GM23338 (cell line): ENCODE measurements at regions not wholly inside any gene's neighbourhood (a gene's known extent, or its start where the extent isn't known, plus 50 kb on each side); places are given as distances from the start of the nearest gene placed in this dataset.

Experiments used
- ATAC-seq: fragments of 200-7000 bp; cut with Tn5 transposase; 3 replicates; pipeline ENCODE4 v1.9.1; 2020
- DNase-seq: peaks from one replicate; pipeline ENCODE4 v3.0.0-alpha.2; 2015; ENCODE audit warnings: low spot score
- H2AFZ ChIP-seq: fragments of 200-600 bp; sonication (generic); 2 replicates; pipeline ENCODE4 v1.8.0; 2016; ENCODE audit warnings: antibody characterized with exemption, mild to moderate bottlenecking, moderate library complexity
- H3F3A ChIP-seq: fragments of 200-600 bp; sonication (generic); replicated peaks from 2 replicates; pipeline ENCODE4 v1.8.0; 2017; ENCODE audit warnings: antibody characterized with exemption, mixed run types, low read depth
- H3K27ac ChIP-seq: fragments of 200-600 bp; sonication (generic); 2 replicates; pipeline ENCODE4 v1.6.1; 2016; ENCODE audit warnings: low read depth
- H3K27me3 ChIP-seq: fragments of 200-600 bp; sonication (generic); 2 replicates; pipeline ENCODE4 v1.8.0; 2016; ENCODE audit warnings: mild to moderate bottlenecking, mixed run types, moderate library complexity; ENCODE audit not compliant: insufficient read depth
- H3K36me3 ChIP-seq: fragments of 200-600 bp; sonication (generic); 2 replicates; pipeline ENCODE4 v1.8.0; 2016; ENCODE audit warnings: mild to moderate bottlenecking; ENCODE audit not compliant: insufficient read depth
- H3K4me1 ChIP-seq: fragments of 200-600 bp; sonication (generic); 2 replicates; pipeline ENCODE4 v1.8.0; 2016; ENCODE audit warnings: mild to moderate bottlenecking, moderate library complexity; ENCODE audit not compliant: insufficient read depth
- H3K4me2 ChIP-seq: fragments of 200-600 bp; sonication (generic); 2 replicates; pipeline ENCODE4 v1.7.1; 2017; ENCODE audit warnings: mixed run types
- H3K4me3 ChIP-seq: fragments of 200-600 bp; sonication (generic); 2 replicates; pipeline ENCODE4 v1.6.1; 2016; ENCODE audit warnings: mixed run types
- H3K79me2 ChIP-seq: fragments of 200-600 bp; sonication (generic); replicated peaks from 2 replicates; pipeline ENCODE4 v1.8.0; 2017; ENCODE audit warnings: mild to moderate bottlenecking; ENCODE audit not compliant: insufficient read depth
- H3K9me2 ChIP-seq: fragments of 200-600 bp; sonication (generic); 2 replicates; pipeline ENCODE4 v1.8.0; 2017; ENCODE audit not compliant: insufficient read depth
- H4K20me1 ChIP-seq: fragments of 200-600 bp; sonication (generic); replicated peaks from 2 replicates; pipeline ENCODE4 v1.8.0; 2017; ENCODE audit warnings: mild to moderate bottlenecking; ENCODE audit not compliant: insufficient read depth
- H3K27ac Mint-ChIP-seq: 2 replicates; pipeline ENCODE4 v1.8.0; 2020; ENCODE audit warnings: inconsistent platforms, mild to moderate bottlenecking, moderate library complexity, mixed read lengths
- H3K27me3 Mint-ChIP-seq: 3 replicates; pipeline ENCODE4 v1.8.0; 2022; ENCODE audit warnings: low read depth, mild to moderate bottlenecking, moderate library complexity, mixed read lengths, inconsistent platforms; ENCODE audit not compliant: insufficient read depth, poor library complexity
- H3K36me3 Mint-ChIP-seq: 3 replicates; pipeline ENCODE4 v1.8.0; 2021; ENCODE audit warnings: low read depth, mild to moderate bottlenecking, inconsistent platforms, moderate library complexity, mixed read lengths
- H3K4me1 Mint-ChIP-seq: 3 replicates; pipeline ENCODE4 v1.8.0; 2020; ENCODE audit warnings: mild to moderate bottlenecking, inconsistent platforms, mixed read lengths
- H3K4me3 Mint-ChIP-seq: 3 replicates; pipeline ENCODE4 v1.8.0; 2021; ENCODE audit warnings: moderate library complexity, mild to moderate bottlenecking, inconsistent platforms, mixed read lengths
- H3K9me3 Mint-ChIP-seq: 3 replicates; pipeline ENCODE4 v1.8.0; 2020; ENCODE audit warnings: moderate library complexity, mild to moderate bottlenecking, inconsistent platforms, mixed read lengths
- CREB1 ChIP-seq: fragments of 250-450 bp; sonication (Bioruptor Pico); IDR thresholded peaks from 2 replicates; pipeline ENCODE4 v1.5.0; 2020; ENCODE audit warnings: low read depth, mild to moderate bottlenecking, moderate library complexity
- EZH2 ChIP-seq: fragments of 200-600 bp; sonication (generic); IDR thresholded peaks from one replicate; pipeline ENCODE4 v1.8.0; 2017; ENCODE audit warnings: antibody characterized with exemption, mild to moderate bottlenecking, low read depth; ENCODE audit not compliant: unreplicated experiment
- EZH2phosphoT487 ChIP-seq: fragments of 200-600 bp; sonication (generic); IDR thresholded peaks from one replicate; pipeline ENCODE4 v1.8.1; 2018; ENCODE audit warnings: antibody characterized with exemption; ENCODE audit not compliant: unreplicated experiment
- JUNB ChIP-seq: IDR thresholded peaks from one replicate; pipeline ENCODE4 v1.6.1; 2016; ENCODE audit warnings: antibody characterized with exemption; ENCODE audit not compliant: unreplicated experiment
- NANOG ChIP-seq: IDR thresholded peaks from 2 replicates; pipeline ENCODE4 v1.6.1; 2016; ENCODE audit warnings: antibody characterized with exemption, borderline replicate concordance
- POLR2AphosphoS5 ChIP-seq: IDR thresholded peaks from 2 replicates; pipeline ENCODE4 v1.6.1; 2016; ENCODE audit warnings: antibody characterized with exemption, low read depth
- STAT1 ChIP-seq: IDR thresholded peaks from one replicate; pipeline ENCODE4 v1.6.1; 2016; ENCODE audit warnings: antibody characterized with exemption; ENCODE audit not compliant: unreplicated experiment
- ZNF114 ChIP-seq: fragments of 250-450 bp; sonication (Bioruptor Pico); IDR thresholded peaks from 2 replicates; pipeline ENCODE4 v1.5.0; 2020; ENCODE audit warnings: mild to moderate bottlenecking, moderate library complexity
- ZNF331 ChIP-seq: fragments of 250-450 bp; sonication (Bioruptor Pico); IDR thresholded peaks from 2 replicates; pipeline ENCODE4 v1.5.0; 2020; ENCODE audit warnings: low read depth, mild to moderate bottlenecking, moderate library complexity
- ZNF462 ChIP-seq: fragments of 250-450 bp; sonication (Bioruptor Pico); IDR thresholded peaks from 2 replicates; pipeline ENCODE4 v1.5.0; 2020; ENCODE audit warnings: mild to moderate bottlenecking, moderate library complexity
- TF ChIP-seq, protein P1 (sequence below): IDR thresholded peaks from one replicate; pipeline ENCODE4 v1.6.1; 2018; ENCODE audit warnings: antibody characterized with exemption; ENCODE audit not compliant: unreplicated experiment
- TF ChIP-seq, protein P2 (sequence below), 2 experiments: fragments of 200-600 bp in 1 of 2; sonication (generic) in 1 of 2; conservative IDR thresholded peaks; 2 replicates each; pipeline versions ENCODE4 v1.5.1 to v1.6.1; 2016 to 2017; ENCODE audit warnings: antibody characterized with exemption in 2 of 2, low read depth in 2 of 2, mild to moderate bottlenecking in 2 of 2, moderate library complexity in 1 of 2
- TF ChIP-seq, protein P3 (sequence below): IDR thresholded peaks from 2 replicates; pipeline ENCODE4 v1.6.1; 2016; ENCODE audit warnings: antibody characterized with exemption

- H3K27me3 Mint-ChIP-seq, result peaks cover 2% of the 10 kb centered on the region
- Histone ChIP-seq H3K4me2 (no peak overlapping the region), H3K79me2 (no peaks in the 10 kb centered on the region), H3K36me3 (no peaks in the 10 kb centered on the region), H3K27ac (no peak overlapping the region), H3K4me3 (no peak overlapping the region), H3K9me2 (no peaks in the 10 kb centered on the region), H2AFZ (no peak overlapping the region), H3K4me1 (no peaks in the 10 kb centered on the region), H4K20me1 (no peaks in the 10 kb centered on the region), H3K27me3 (no peaks in the 10 kb centered on the region), H3F3A (no peaks in the 10 kb centered on the region)
- TF ChIP-seq, protein P1, sequence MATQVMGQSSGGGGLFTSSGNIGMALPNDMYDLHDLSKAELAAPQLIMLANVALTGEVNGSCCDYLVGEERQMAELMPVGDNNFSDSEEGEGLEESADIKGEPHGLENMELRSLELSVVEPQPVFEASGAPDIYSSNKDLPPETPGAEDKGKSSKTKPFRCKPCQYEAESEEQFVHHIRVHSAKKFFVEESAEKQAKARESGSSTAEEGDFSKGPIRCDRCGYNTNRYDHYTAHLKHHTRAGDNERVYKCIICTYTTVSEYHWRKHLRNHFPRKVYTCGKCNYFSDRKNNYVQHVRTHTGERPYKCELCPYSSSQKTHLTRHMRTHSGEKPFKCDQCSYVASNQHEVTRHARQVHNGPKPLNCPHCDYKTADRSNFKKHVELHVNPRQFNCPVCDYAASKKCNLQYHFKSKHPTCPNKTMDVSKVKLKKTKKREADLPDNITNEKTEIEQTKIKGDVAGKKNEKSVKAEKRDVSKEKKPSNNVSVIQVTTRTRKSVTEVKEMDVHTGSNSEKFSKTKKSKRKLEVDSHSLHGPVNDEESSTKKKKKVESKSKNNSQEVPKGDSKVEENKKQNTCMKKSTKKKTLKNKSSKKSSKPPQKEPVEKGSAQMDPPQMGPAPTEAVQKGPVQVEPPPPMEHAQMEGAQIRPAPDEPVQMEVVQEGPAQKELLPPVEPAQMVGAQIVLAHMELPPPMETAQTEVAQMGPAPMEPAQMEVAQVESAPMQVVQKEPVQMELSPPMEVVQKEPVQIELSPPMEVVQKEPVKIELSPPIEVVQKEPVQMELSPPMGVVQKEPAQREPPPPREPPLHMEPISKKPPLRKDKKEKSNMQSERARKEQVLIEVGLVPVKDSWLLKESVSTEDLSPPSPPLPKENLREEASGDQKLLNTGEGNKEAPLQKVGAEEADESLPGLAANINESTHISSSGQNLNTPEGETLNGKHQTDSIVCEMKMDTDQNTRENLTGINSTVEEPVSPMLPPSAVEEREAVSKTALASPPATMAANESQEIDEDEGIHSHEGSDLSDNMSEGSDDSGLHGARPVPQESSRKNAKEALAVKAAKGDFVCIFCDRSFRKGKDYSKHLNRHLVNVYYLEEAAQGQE, result no peak
- TF ChIP-seq ZNF462 (CRISPR knock-in tag) (no peak), EZH2 (no peak), ZNF114 (CRISPR knock-in tag) (no peak), ZNF331 (CRISPR knock-in tag) (no peak), JUNB (no peak), POLR2AphosphoS5 (no peak), EZH2phosphoT487 (no peak), CREB1 (no peak), NANOG (no peak), STAT1 (no peak)
- TF ChIP-seq, protein P2, sequence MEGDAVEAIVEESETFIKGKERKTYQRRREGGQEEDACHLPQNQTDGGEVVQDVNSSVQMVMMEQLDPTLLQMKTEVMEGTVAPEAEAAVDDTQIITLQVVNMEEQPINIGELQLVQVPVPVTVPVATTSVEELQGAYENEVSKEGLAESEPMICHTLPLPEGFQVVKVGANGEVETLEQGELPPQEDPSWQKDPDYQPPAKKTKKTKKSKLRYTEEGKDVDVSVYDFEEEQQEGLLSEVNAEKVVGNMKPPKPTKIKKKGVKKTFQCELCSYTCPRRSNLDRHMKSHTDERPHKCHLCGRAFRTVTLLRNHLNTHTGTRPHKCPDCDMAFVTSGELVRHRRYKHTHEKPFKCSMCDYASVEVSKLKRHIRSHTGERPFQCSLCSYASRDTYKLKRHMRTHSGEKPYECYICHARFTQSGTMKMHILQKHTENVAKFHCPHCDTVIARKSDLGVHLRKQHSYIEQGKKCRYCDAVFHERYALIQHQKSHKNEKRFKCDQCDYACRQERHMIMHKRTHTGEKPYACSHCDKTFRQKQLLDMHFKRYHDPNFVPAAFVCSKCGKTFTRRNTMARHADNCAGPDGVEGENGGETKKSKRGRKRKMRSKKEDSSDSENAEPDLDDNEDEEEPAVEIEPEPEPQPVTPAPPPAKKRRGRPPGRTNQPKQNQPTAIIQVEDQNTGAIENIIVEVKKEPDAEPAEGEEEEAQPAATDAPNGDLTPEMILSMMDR (conservative IDR thresholded peaks at IDR 0.05; ENCODE audit: low read depth in 2 of 2), result no peak
- TF ChIP-seq, protein P3, sequence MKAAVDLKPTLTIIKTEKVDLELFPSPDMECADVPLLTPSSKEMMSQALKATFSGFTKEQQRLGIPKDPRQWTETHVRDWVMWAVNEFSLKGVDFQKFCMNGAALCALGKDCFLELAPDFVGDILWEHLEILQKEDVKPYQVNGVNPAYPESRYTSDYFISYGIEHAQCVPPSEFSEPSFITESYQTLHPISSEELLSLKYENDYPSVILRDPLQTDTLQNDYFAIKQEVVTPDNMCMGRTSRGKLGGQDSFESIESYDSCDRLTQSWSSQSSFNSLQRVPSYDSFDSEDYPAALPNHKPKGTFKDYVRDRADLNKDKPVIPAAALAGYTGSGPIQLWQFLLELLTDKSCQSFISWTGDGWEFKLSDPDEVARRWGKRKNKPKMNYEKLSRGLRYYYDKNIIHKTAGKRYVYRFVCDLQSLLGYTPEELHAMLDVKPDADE, result no peak
- H3K4me1 Mint-ChIP-seq, result peaks cover 2% of the 10 kb centered on the region; the same call in 1 of the 3 replicates
- no peaks in the 10 kb centered on the region; the same call in 2 of the 3 replicates for H3K9me3 Mint-ChIP-seq
- H3K27ac Mint-ChIP-seq, result no peak overlapping the region
- no peak overlapping the region for H3K4me3 Mint-ChIP-seq
- no peaks in the 10 kb centered on the region for H3K36me3 Mint-ChIP-seq
- DNase-seq (no peak), ATAC-seq (no peak)
Measured at GRCh38 chr11:81839976-81840375, 893.7 kb downstream of the FAM181B start.
